IMR-90 (cell line): ENCODE measurements at regions not wholly inside any gene's neighbourhood (a gene's known extent, or its start where the extent isn't known, plus 50 kb on each side); places are given as distances from the start of the nearest gene placed in this dataset.

ENCODE experiments used
- CTCF ChIP-seq: conservative IDR thresholded peaks from 2 replicates; pipeline ENCODE4 v1.5.1; 2012; ENCODE audit warnings: mild to moderate bottlenecking, low read depth, low read length, improper control_type of control experiment
- ELK1 ChIP-seq: fragments of 150-350 bp; IDR thresholded peaks from 2 replicates; pipeline ENCODE4 v1.6.1; 2016; ENCODE audit warnings: low read depth, mild to moderate bottlenecking, low read length, moderate library complexity, borderline replicate concordance
- POLR2A ChIP-seq: IDR thresholded peaks from 2 replicates; pipeline ENCODE4 v1.6.1; 2012; ENCODE audit warnings: mild to moderate bottlenecking, low read depth, low read length
- RAD21 ChIP-seq: IDR thresholded peaks from 2 replicates; pipeline ENCODE4 v1.6.1; 2012; ENCODE audit warnings: low read length, improper control_type of control experiment
- RFX5 ChIP-seq: IDR thresholded peaks from 2 replicates; pipeline ENCODE4 v1.8.0; 2012; ENCODE audit warnings: low read depth, mild to moderate bottlenecking, low read length, moderate library complexity
- USF2 ChIP-seq: fragments of 150-350 bp; IDR thresholded peaks from 2 replicates; pipeline ENCODE4 v1.6.1; 2017; ENCODE audit warnings: mild to moderate bottlenecking, antibody characterized with exemption, low read length, low read depth

- TF ChIP-seq RAD21, result no peak
- TF ChIP-seq CTCF, result no peak
- no peak for TF ChIP-seq ELK1
- no peak for TF ChIP-seq POLR2A
- TF ChIP-seq USF2, result no peak
- TF ChIP-seq RFX5, result no peak
Observed at GRCh38 chr2:116319935-116320334, 1494.6 kb upstream of the DDX18 start.
